ENCODE measurements at regions not wholly inside any gene's neighbourhood (a gene's known extent, or its start where the extent isn't known, plus 50 kb on each side); places are given as distances from the start of the nearest gene placed in this dataset.

DNA sequence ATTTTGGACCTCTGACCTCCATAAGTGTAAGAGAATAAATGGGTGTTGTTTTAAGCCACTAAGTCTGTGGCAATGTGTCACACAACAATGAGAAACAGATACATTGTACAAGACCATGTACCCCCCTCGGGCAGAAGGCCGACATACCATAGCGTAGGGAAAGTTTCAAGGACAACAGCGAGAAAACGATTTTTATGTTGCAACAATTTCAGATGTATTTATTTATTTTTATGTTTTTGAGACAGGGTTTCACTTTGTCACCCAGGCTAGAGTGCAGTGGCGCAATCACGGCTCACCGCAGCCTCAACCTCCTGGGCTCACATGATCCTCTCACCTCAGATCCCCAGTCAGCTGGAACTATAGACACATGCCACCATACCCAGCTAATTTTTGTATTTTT is 136.4 kb upstream of the NCOR2 start:
- Histone ChIP-seq H4K91ac (ENCODE audit: insufficient read length, low read depth, low read length) (no peak overlapping the region), H3K79me2 (ENCODE audit: insufficient read depth, low read length) (no peaks in the 10 kb centered on the region), H2BK20ac (ENCODE audit: low read depth, low read length, poor library complexity, severe bottlenecking) (no peak overlapping the region), H2AK5ac (ENCODE audit: insufficient read length, low read length) (no peak overlapping the region), H3K9ac (ENCODE audit: extremely low read depth, insufficient read length, low read length) (no peak overlapping the region), H3T11ph (ENCODE audit: low read length) (no peak overlapping the region), H3K79me1 (ENCODE audit: insufficient read depth, low read depth, low read length, poor library complexity, severe bottlenecking) (no peaks in the 10 kb centered on the region), H2BK120ac (ENCODE audit: low read depth, low read length, poor library complexity, severe bottlenecking) (no peak overlapping the region), H4K8ac (replicated peaks; ENCODE audit: insufficient read length, low read depth, low read length) (no peak overlapping the region), H4K5ac (ENCODE audit: insufficient read length, low read depth, low read length) (no peak overlapping the region), H2BK12ac (ENCODE audit: insufficient read length, low read depth, low read length) (no peak overlapping the region), H3K27ac (ENCODE audit: insufficient read length, low read depth, low read length) (no peak overlapping the region), H2BK15ac (ENCODE audit: low read depth, low read length) (no peak overlapping the region), H3K23me2 (ENCODE audit: insufficient read length, low read depth, low read length, poor library complexity, severe bottlenecking) (no peaks in the 10 kb centered on the region), H3K4me2 (ENCODE audit: insufficient read depth, insufficient read length, low read length) (no peak overlapping the region), H3K4me1 (ENCODE audit: insufficient read depth, low read length) (no peaks in the 10 kb centered on the region), H3K18ac (ENCODE audit: insufficient read length, low read depth, low read length) (no peak overlapping the region), H3K23ac (ENCODE audit: insufficient read length, low read depth, low read length) (no peak overlapping the region), H2AFZ (ENCODE audit: low read length) (no peak overlapping the region), H4K20me1 (ENCODE audit: control insufficient read depth, insufficient read depth, insufficient read length) (no peaks in the 10 kb centered on the region), H3K14ac (ENCODE audit: insufficient read depth, low read length) (no peak overlapping the region), H3K4ac (ENCODE audit: low read depth, low read length) (no peak overlapping the region), H3K9me3 (ENCODE audit: control insufficient read depth, low read depth, low read length) (no peaks in the 10 kb centered on the region), H3K27me3 (ENCODE audit: insufficient read depth, low read length) (no peaks in the 10 kb centered on the region; the same call in 1 of the 2 replicates), H2BK5ac (ENCODE audit: insufficient read length, low read length) (no peak overlapping the region), H3K56ac (ENCODE audit: insufficient read length, low read depth, low read length) (no peak overlapping the region)
- DNase-seq = no peak
- Mint-ChIP-seq H3K9me3 (peaks cover 6 to 9% of the 10 kb centered on the region in 2 experiments), H3K27me3 (ENCODE audit: low read depth) (peaks cover 6% of the 10 kb centered on the region), H3K4me1 (peaks cover 2 to 7% of the 10 kb centered on the region in 2 experiments; a peak in 3 of 4 replicates), H3K36me3 (ENCODE audit: insufficient read depth in 1 of 3, low read depth in 3 of 3) (peaks cover 0 to 4% (median 0%) of the 10 kb centered on the region in 3 experiments; a peak in 1 of 7 replicates), H3K27ac (no peak overlapping the region), H3K4me3 (no peak overlapping the region)
- TF ChIP-seq, protein P1, sequence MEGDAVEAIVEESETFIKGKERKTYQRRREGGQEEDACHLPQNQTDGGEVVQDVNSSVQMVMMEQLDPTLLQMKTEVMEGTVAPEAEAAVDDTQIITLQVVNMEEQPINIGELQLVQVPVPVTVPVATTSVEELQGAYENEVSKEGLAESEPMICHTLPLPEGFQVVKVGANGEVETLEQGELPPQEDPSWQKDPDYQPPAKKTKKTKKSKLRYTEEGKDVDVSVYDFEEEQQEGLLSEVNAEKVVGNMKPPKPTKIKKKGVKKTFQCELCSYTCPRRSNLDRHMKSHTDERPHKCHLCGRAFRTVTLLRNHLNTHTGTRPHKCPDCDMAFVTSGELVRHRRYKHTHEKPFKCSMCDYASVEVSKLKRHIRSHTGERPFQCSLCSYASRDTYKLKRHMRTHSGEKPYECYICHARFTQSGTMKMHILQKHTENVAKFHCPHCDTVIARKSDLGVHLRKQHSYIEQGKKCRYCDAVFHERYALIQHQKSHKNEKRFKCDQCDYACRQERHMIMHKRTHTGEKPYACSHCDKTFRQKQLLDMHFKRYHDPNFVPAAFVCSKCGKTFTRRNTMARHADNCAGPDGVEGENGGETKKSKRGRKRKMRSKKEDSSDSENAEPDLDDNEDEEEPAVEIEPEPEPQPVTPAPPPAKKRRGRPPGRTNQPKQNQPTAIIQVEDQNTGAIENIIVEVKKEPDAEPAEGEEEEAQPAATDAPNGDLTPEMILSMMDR (conservative IDR thresholded peaks at IDR 0.05) = no peak
- WGBS (ENCODE audit: extremely low coverage, insufficient read length, low lambda C conversion rate) = no CpG with 5 or more reads among the region's 8 CpGs

Data from H9 (cell line).